ENCODE measurements at regions not wholly inside any gene's neighbourhood (a gene's known extent, or its start where the extent isn't known, plus 50 kb on each side); places are given as distances from the start of the nearest gene placed in this dataset.

DNA sequence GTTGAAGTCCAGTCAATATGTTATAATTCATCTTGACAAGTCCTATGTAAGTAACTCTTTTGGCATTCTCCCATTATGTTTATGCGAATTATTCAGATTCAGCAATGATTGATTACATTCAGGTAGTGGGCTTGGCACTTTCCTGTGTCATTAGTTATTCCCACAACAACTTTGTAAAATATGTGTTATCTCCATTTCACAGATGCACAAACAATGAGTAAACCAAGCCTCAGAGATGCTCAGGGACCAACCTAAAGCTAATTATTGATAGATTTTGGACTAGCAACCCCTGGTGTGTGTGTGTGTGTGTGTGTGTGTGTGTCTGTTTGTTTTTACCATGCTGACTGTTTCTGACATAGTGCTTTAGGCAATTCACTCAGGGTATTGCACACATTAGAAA lies 371.1 kb upstream of the C1orf87 start:
- Histone ChIP-seq H3K9ac (ENCODE audit: extremely low read depth, low read length, poor library complexity, severe bottlenecking) (no peak overlapping the region), H3K27me3 (ENCODE audit: control insufficient read depth, insufficient read depth, low read length, poor library complexity, severe bottlenecking) (no peaks in the 10 kb centered on the region), H3K9me3 (ENCODE audit: control insufficient read depth, low read length) (no peaks in the 10 kb centered on the region), H3K4me1 (ENCODE audit: control insufficient read depth, insufficient read depth, low read length) (no peaks in the 10 kb centered on the region), H3K27ac (ENCODE audit: low read depth, low read length) (peak overlapping the region; percentile 5), H3K4me3 (ENCODE audit: low read length) (no peak overlapping the region), H3K36me3 (ENCODE audit: control insufficient read depth, insufficient read depth, low read length) (no peaks in the 10 kb centered on the region)
- no peaks in the 10 kb centered on the region for H3K27me3 Mint-ChIP-seq (ENCODE audit: insufficient read depth)
- DNase-seq = no peak
- H3K9me3 Mint-ChIP-seq = peaks cover 2% of the 10 kb centered on the region
- H3K4me3 Mint-ChIP-seq = no peak overlapping the region
- no peak overlapping the region for H3K27ac Mint-ChIP-seq
- peaks cover 2% of the 10 kb centered on the region for H3K4me1 Mint-ChIP-seq
- WGBS, 2 experiments (ENCODE audit: insufficient coverage in 1 of 2, insufficient read length in 1 of 2) = 87% methylated on average over 1 of the region's 1 CpG; no CpG with 5 or more reads in 1 of the 2 experiments
- H3K36me3 Mint-ChIP-seq (ENCODE audit: low read depth) = no peaks in the 10 kb centered on the region
- TF ChIP-seq, protein P1, sequence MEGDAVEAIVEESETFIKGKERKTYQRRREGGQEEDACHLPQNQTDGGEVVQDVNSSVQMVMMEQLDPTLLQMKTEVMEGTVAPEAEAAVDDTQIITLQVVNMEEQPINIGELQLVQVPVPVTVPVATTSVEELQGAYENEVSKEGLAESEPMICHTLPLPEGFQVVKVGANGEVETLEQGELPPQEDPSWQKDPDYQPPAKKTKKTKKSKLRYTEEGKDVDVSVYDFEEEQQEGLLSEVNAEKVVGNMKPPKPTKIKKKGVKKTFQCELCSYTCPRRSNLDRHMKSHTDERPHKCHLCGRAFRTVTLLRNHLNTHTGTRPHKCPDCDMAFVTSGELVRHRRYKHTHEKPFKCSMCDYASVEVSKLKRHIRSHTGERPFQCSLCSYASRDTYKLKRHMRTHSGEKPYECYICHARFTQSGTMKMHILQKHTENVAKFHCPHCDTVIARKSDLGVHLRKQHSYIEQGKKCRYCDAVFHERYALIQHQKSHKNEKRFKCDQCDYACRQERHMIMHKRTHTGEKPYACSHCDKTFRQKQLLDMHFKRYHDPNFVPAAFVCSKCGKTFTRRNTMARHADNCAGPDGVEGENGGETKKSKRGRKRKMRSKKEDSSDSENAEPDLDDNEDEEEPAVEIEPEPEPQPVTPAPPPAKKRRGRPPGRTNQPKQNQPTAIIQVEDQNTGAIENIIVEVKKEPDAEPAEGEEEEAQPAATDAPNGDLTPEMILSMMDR (conservative IDR thresholded peaks at IDR 0.05) = no peak

DNA sequence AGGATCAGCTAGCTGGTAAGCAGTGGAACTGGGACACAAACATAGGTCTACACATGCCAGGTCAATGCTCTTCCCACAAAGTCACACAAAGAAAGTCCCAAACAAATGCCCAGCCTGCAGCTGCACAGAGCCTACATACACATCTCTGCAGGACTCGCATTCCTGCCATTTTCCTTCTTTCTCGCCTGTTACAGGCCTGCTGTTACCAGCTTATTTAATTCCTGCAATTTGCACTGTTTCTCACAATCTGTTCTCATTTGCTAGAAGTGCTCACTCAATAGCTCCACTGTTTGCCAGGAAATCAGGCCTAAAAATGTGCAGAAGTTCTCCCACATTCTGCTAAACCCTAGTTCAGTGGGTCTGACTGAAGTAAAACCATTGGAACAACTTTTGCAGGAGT lies 362.6 kb upstream of the C1orf87 start:
- Histone ChIP-seq H3K27me3 (ENCODE audit: control insufficient read depth, insufficient read depth, low read length, poor library complexity, severe bottlenecking) (no peaks in the 10 kb centered on the region), H3K9ac (ENCODE audit: extremely low read depth, low read length, poor library complexity, severe bottlenecking) (no peak overlapping the region), H3K4me3 (ENCODE audit: low read length) (no peak overlapping the region), H3K4me1 (ENCODE audit: control insufficient read depth, insufficient read depth, low read length) (no peaks in the 10 kb centered on the region), H3K36me3 (ENCODE audit: control insufficient read depth, insufficient read depth, low read length) (no peaks in the 10 kb centered on the region), H3K9me3 (ENCODE audit: control insufficient read depth, low read length) (no peaks in the 10 kb centered on the region), H3K27ac (ENCODE audit: low read depth, low read length) (peak overlapping the region; percentile 77)
- Mint-ChIP-seq H3K27ac (no peak overlapping the region), H3K36me3 (ENCODE audit: low read depth) (peaks cover 2% of the 10 kb centered on the region), H3K27me3 (ENCODE audit: insufficient read depth) (no peaks in the 10 kb centered on the region), H3K9me3 (peaks cover 25% of the 10 kb centered on the region), H3K4me3 (no peak overlapping the region), H3K4me1 (no peaks in the 10 kb centered on the region)
- TF ChIP-seq, protein P1 (conservative IDR thresholded peaks at IDR 0.05) = no peak
- no peak for DNase-seq
- WGBS, 2 experiments (ENCODE audit: insufficient coverage in 1 of 2, insufficient read length in 1 of 2) = 60 to 79% methylated on average over 1 to 2 of the region's 2 CpGs

DNA sequence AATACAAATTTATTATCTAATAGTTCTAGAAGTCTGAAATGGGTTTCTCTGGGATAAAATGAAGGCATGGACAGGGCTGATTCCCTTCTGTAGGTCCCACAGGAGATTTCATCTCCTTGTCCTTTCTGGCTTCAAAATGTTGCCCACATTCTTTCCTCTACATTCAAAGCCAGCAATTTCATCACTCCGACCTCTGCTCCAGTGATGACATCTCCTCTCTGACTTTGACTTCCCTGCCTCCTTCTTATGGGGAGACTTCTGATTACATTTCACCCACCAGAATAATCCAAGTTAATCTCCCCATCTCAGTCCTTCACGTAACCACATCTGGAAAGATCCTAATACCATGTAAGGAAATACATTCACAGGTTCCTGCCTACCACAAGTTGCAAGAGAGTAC lies 358.0 kb upstream of the C1orf87 start:
- Histone ChIP-seq H3K4me3 (ENCODE audit: low read length) (no peak overlapping the region), H3K27me3 (ENCODE audit: control insufficient read depth, insufficient read depth, low read length, poor library complexity, severe bottlenecking) (no peaks in the 10 kb centered on the region), H3K27ac (ENCODE audit: low read depth, low read length) (no peak overlapping the region), H3K9ac (ENCODE audit: extremely low read depth, low read length, poor library complexity, severe bottlenecking) (no peak overlapping the region), H3K9me3 (ENCODE audit: control insufficient read depth, low read length) (no peaks in the 10 kb centered on the region), H3K4me1 (ENCODE audit: control insufficient read depth, insufficient read depth, low read length) (no peaks in the 10 kb centered on the region), H3K36me3 (ENCODE audit: control insufficient read depth, insufficient read depth, low read length) (no peaks in the 10 kb centered on the region)
- Mint-ChIP-seq H3K27me3 (ENCODE audit: insufficient read depth) (no peaks in the 10 kb centered on the region), H3K36me3 (ENCODE audit: low read depth) (peaks cover 2% of the 10 kb centered on the region), H3K27ac (no peak overlapping the region), H3K4me1 (no peaks in the 10 kb centered on the region), H3K4me3 (no peak overlapping the region), H3K9me3 (peaks cover 21% of the 10 kb centered on the region)
- 80 to 94% methylated on average over 1 to 2 of the region's 2 CpGs for WGBS, 2 experiments (ENCODE audit: insufficient coverage in 1 of 2, insufficient read length in 1 of 2)
- TF ChIP-seq, protein P1 (conservative IDR thresholded peaks at IDR 0.05) = no peak
- DNase-seq = no peak
